ENCODE measurements at regions not wholly inside any gene's neighbourhood (a gene's known extent, or its start where the extent isn't known, plus 50 kb on each side); places are given as distances from the start of the nearest gene placed in this dataset.

DNA sequence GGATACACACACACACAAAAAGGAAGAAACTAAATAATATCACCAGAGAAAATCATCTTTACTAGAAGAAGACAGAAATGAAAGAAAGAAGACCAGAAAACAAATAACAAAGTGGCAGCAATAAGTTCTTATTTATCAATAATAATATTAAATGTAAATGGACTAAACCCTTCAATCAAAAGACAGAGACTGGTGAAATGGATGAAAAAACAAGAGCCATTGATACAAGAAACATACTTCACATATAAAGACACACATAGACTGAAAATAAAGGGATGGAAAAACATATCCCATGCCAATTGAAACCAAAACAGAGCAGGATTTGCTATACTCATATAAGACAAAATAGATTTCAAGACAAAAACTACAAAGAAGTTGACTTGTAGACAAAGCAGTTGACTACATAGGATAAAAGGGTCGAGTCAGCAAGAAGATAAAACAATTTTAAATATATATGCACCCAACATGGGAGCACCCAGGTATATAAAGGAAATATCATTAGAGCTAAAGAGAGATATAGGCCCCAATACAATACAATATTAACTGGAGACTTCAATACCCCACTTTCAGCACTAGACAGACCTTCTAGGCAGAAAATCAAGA lies 259.4 kb downstream of the EPM2A start:
- Histone ChIP-seq H3K4me1 (no peaks in the 10 kb centered on the region), H3K27me3 (no peaks in the 10 kb centered on the region), H3K36me3 (no peaks in the 10 kb centered on the region), H3K9me3 (peaks cover 9 to 24% (median 14%) of the 10 kb centered on the region in 4 donors), H3K27ac (no peak overlapping the region), H3K4me3 (no peak overlapping the region)
- no peak for ATAC-seq (ENCODE audit: low FRiP score in 2 of 2)
- 68 to 74% methylated on average over 1 of the region's 1 CpG for WGBS, 2 donors
- no peak for DNase-seq
- TF ChIP-seq EP300 (IDR thresholded peaks at IDR 0.05): no peak
- TF ChIP-seq POLR2AphosphoS5 (IDR thresholded peaks at IDR 0.05): no peak
- no peak for TF ChIP-seq POLR2A (IDR thresholded peaks at IDR 0.05)
- TF ChIP-seq, protein P1, sequence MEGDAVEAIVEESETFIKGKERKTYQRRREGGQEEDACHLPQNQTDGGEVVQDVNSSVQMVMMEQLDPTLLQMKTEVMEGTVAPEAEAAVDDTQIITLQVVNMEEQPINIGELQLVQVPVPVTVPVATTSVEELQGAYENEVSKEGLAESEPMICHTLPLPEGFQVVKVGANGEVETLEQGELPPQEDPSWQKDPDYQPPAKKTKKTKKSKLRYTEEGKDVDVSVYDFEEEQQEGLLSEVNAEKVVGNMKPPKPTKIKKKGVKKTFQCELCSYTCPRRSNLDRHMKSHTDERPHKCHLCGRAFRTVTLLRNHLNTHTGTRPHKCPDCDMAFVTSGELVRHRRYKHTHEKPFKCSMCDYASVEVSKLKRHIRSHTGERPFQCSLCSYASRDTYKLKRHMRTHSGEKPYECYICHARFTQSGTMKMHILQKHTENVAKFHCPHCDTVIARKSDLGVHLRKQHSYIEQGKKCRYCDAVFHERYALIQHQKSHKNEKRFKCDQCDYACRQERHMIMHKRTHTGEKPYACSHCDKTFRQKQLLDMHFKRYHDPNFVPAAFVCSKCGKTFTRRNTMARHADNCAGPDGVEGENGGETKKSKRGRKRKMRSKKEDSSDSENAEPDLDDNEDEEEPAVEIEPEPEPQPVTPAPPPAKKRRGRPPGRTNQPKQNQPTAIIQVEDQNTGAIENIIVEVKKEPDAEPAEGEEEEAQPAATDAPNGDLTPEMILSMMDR (IDR thresholded peaks at IDR 0.05): no peak

DNA sequence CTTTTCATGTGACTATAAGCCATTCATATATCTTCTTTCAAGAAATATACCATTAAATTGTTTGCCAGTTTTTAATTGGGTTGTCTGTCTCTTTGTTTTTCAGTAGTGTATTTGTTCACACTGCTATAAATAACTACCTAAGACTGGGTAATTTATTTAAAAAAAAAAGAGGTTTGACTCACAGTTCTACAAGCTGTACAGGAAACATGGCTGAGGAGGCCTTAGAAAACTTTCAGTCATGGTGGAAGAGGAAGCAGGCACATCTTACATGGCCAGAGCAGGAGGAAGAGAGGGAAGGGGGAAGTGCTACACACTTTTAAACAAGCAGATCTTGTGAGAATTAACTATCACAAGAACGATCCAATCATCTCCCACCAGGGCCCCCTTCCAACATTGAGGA lies 255.3 kb downstream of the EPM2A start:
- Histone ChIP-seq H3K4me3 (no peak overlapping the region), H3K27me3 (no peaks in the 10 kb centered on the region), H3K27ac (no peak overlapping the region), H3K4me1 (no peaks in the 10 kb centered on the region), H3K36me3 (no peaks in the 10 kb centered on the region), H3K9me3 (peaks cover 5 to 14% (median 11%) of the 10 kb centered on the region in 4 donors)
- TF ChIP-seq POLR2AphosphoS5 (IDR thresholded peaks at IDR 0.05) (no peak), EP300 (IDR thresholded peaks at IDR 0.05) (no peak), POLR2A (IDR thresholded peaks at IDR 0.05) (no peak)
- TF ChIP-seq, protein P1 (IDR thresholded peaks at IDR 0.05): no peak
- DNase-seq (no peak), ATAC-seq (ENCODE audit: low FRiP score in 2 of 2) (no peak)
- 90 to 95% methylated on average over 1 of the region's 1 CpG for WGBS, 2 donors

DNA sequence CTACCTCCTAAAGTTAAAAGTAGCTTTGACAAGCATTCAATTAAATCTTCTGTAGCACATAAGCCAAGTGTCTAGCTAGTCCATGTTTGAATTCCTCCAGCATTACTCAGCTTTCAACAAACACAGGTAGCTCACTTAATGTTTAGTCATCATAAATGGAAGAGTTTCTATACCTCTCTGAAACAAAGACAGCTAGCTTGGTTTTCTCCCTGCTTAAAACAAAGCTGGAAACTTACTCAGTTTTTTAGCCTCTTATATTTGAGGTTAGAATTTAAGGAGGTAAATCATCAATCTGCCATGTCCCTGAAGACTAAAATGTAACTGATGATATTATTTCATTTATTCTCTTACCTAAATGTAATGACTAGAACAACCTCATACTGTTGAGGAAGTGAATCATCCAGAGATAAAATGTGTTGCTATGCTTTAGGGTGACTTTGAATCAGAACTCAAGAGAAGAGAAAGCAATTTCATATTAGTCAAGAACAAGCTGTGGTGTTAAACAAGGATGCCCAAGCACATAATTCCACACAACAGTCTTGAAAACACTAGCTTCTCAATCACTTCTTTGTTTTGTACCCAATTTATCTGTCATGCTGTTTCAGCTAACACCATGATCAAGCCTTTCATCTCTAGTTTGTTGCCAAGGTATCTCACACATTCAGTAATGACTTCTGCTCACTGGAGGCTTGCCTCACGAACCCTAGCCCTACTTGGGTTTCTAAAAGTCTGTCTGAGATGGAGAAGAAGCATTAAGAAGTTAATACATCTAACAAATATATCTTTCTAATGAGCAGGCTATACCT lies 251.9 kb downstream of the EPM2A start:
- H3K36me3 ChIP-seq: no peaks in the 10 kb centered on the region
- 45 to 52% methylated on average over 1 of the region's 1 CpG for WGBS, 2 donors
- no peaks in the 10 kb centered on the region for H3K27me3 ChIP-seq
- no peak overlapping the region for H3K27ac ChIP-seq
- H3K9me3 ChIP-seq: peaks cover 0 to 4% (median 0%) of the 10 kb centered on the region in 4 donors
- TF ChIP-seq EP300 (IDR thresholded peaks at IDR 0.05): no peak
- TF ChIP-seq, protein P1 (IDR thresholded peaks at IDR 0.05): no peak
- no peak for TF ChIP-seq POLR2A (IDR thresholded peaks at IDR 0.05)
- no peak for TF ChIP-seq POLR2AphosphoS5 (IDR thresholded peaks at IDR 0.05)
- no peak overlapping the region for H3K4me3 ChIP-seq
- no peaks in the 10 kb centered on the region for H3K4me1 ChIP-seq
- DNase-seq: no peak
- no peak for ATAC-seq (ENCODE audit: low FRiP score in 2 of 2)

DNA sequence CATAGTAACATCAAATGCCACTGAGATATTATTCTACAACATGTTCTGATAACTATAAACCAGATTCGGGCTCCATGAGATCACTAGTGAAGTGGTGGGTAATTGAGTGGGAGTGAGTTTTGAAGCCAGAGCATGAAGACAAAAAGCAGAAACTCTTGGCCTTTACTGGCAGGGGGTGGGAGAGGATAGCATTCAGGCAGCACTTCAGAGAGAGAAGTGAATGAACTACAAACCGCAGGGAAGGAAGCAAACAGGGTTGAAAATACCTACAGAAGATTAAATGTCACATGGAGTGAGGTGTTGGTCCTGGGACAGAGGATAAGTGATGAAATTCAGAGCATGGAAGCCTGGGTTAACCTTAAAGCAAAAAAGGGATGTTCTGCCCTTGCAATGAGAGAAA lies 250.0 kb downstream of the EPM2A start:
- DNase-seq: no peak
- Histone ChIP-seq H3K36me3 (no peaks in the 10 kb centered on the region), H3K9me3 (no peaks in the 10 kb centered on the region), H3K27ac (no peak overlapping the region), H3K4me1 (no peaks in the 10 kb centered on the region), H3K27me3 (no peaks in the 10 kb centered on the region), H3K4me3 (no peak overlapping the region)
- 64 to 69% methylated on average over 2 of the region's 2 CpGs for WGBS, 2 donors
- TF ChIP-seq POLR2A (IDR thresholded peaks at IDR 0.05): no peak
- no peak for TF ChIP-seq POLR2AphosphoS5 (IDR thresholded peaks at IDR 0.05)
- TF ChIP-seq, protein P1 (IDR thresholded peaks at IDR 0.05): no peak
- no peak for TF ChIP-seq EP300 (IDR thresholded peaks at IDR 0.05)
- no peak for ATAC-seq (ENCODE audit: low FRiP score in 2 of 2)

Measured in upper lobe of left lung (tissue), 6 donors.